ENCODE measurements at regions not wholly inside any gene's neighbourhood (a gene's known extent, or its start where the extent isn't known, plus 50 kb on each side); places are given as distances from the start of the nearest gene placed in this dataset.

- TF ChIP-seq CTCF (conservative IDR thresholded peaks at IDR 0.05; ENCODE audit: low read depth, low read length) (no peak), POLR2A (IDR thresholded peaks at IDR 0.05; ENCODE audit: low read depth, low read length) (no peak)
Measured at GRCh38 chr7:47040795-47041347, 541.0 kb downstream of the TNS3 start.

Data from IMR-90 (cell line).